ENCODE measurements at regions not wholly inside any gene's neighbourhood (a gene's known extent, or its start where the extent isn't known, plus 50 kb on each side); places are given as distances from the start of the nearest gene placed in this dataset.

GRCh38 chr6:121932076-121932991, 467.1 kb upstream of the HSF2 start:
- no peaks in the 10 kb centered on the region for H3K36me3 ChIP-seq (ENCODE audit: control insufficient read depth, insufficient read depth, low read length)
- BruUV-seq (replicated peaks): no TSS peak
- CTCF ChIA-PET (ENCODE audit: low intra/inter-chr PET ratio): no interaction called here
- intact Hi-C loops (cut with micrococcal nuclease): no loop called here
- H3K27me3 ChIP-seq (ENCODE audit: control insufficient read depth in 2 of 2, insufficient read depth in 2 of 2, low read length in 2 of 2): no peaks in the 10 kb centered on the region
- no peaks in the 10 kb centered on the region for H3K9me1 ChIP-seq (ENCODE audit: control insufficient read depth, insufficient read depth, low read length)
- in situ Hi-C loops (cut with MboI): no loop called here
- H3K79me2 ChIP-seq (ENCODE audit: control insufficient read depth, insufficient read depth, low read length): no peaks in the 10 kb centered on the region
- no peak overlapping the region for H2AFZ ChIP-seq (ENCODE audit: low read depth, low read length)
- ATAC-seq (no peak), DNase-seq (ENCODE audit: extremely low read depth in 1 of 4, low spot score in 3 of 4) (no peak), FAIRE-seq (no peak)
- TF ChIP-seq HMG20A (CRISPR knock-in tag; conservative IDR thresholded peaks at IDR 0.05) (no peak), CHD2 (IDR thresholded peaks at IDR 0.05; ENCODE audit: low read depth, low read length) (no peak), ZNF175 (CRISPR knock-in tag; IDR thresholded peaks at IDR 0.05; ENCODE audit: low read depth) (no peak), RB1 (IDR thresholded peaks at IDR 0.05; ENCODE audit: low read depth) (no peak), PCBP2 (IDR thresholded peaks at IDR 0.05; ENCODE audit: low read depth, low read length, poor library complexity, severe bottlenecking) (no peak), ZBTB33 (CRISPR knock-in tag; IDR thresholded peaks at IDR 0.05) (no peak)
- H3K9me3 ChIP-seq (replicated peaks; ENCODE audit: control insufficient read depth, insufficient read depth, low read depth, low read length): no peaks in the 10 kb centered on the region; the same call in 1 of the 2 replicates
- H3K27ac ChIP-seq (ENCODE audit: extremely low read depth, low read depth, low read length): no peak overlapping the region
- POLR2A ChIA-PET: no interaction called here
- 1% methylated on average over 13 of the region's 13 CpGs for WGBS (ENCODE audit: insufficient coverage, low coverage, missing lambda C conversion rate)
- no peaks in the 10 kb centered on the region for H4K20me1 ChIP-seq (replicated peaks; ENCODE audit: control insufficient read depth, insufficient read depth, low read length)
- no peaks in the 10 kb centered on the region for H3K4me1 ChIP-seq (replicated peaks in 1 of 2; ENCODE audit: control insufficient read depth in 2 of 2, insufficient read depth in 2 of 2, low read length in 2 of 2)
- no peak overlapping the region for H3K4me3 ChIP-seq
- H3K4me2 ChIP-seq (ENCODE audit: insufficient read depth, low read length): no peak overlapping the region
- no peak overlapping the region for H3K9ac ChIP-seq (ENCODE audit: insufficient read depth in 1 of 2, low read depth in 2 of 2, low read length in 2 of 2)

All from K562 (cell line).